ENCODE measurements at regions not wholly inside any gene's neighbourhood (a gene's known extent, or its start where the extent isn't known, plus 50 kb on each side); places are given as distances from the start of the nearest gene placed in this dataset.

DNA sequence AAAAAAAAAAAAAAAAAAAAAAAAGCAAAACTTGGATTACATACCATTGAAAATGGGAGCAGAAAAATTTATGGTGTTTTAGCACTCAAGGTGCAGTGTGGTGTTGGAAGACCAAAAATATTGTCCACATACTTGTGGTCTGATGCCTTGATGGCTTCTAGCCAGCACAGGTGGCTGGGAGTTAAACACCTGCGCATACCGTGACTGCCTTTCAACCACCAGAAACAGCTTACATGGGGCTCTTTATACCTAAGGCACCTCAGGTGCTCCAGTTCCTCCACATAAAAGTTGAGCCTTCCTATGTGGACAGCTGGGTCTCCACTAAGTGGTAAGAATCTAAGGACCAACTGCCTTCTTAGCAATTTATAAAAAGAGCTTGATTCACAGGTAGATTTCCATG, 802.6 kb upstream of the CELF4 start:
- Histone ChIP-seq H3K4me1 (ENCODE audit: insufficient read depth, low read length) (no peaks in the 10 kb centered on the region), H3K9me3 (ENCODE audit: low read length) (no peaks in the 10 kb centered on the region), H3K79me2 (ENCODE audit: low read length) (no peaks in the 10 kb centered on the region), H3K4me2 (ENCODE audit: low read length) (no peak overlapping the region), H4K20me1 (ENCODE audit: low read length) (no peaks in the 10 kb centered on the region), H3K36me3 (ENCODE audit: low read depth, low read length) (no peaks in the 10 kb centered on the region), H3K4me3 (ENCODE audit: low read length) (no peak overlapping the region), H3F3A (ENCODE audit: low read length, unreplicated experiment) (no peaks in the 10 kb centered on the region), H2AFZ (ENCODE audit: low read length) (no peak overlapping the region), H3K27me3 (ENCODE audit: low read length) (no peaks in the 10 kb centered on the region), H3K27ac (ENCODE audit: low read length) (no peak overlapping the region), H3K9ac (ENCODE audit: low read length) (no peak overlapping the region), H3K9me2 (replicated peaks; ENCODE audit: low read length) (no peaks in the 10 kb centered on the region)
- DNase-seq, result no peak
- CTCF ChIA-PET, result no interaction called here
- intact Hi-C loops (cut with micrococcal nuclease), result no loop called here
- BruUV-seq (replicated peaks), result no TSS peak
- POLR2A ChIA-PET (ENCODE audit: unreplicated experiment), result no interaction called here
- ATAC-seq, result no peak
- TF ChIP-seq EZH2 (IDR thresholded peaks at IDR 0.05; ENCODE audit: low read length, unreplicated experiment) (no peak), EZH2phosphoT487 (IDR thresholded peaks at IDR 0.05; ENCODE audit: borderline replicate concordance, low read length) (no peak)
- TF ChIP-seq, protein P1, sequence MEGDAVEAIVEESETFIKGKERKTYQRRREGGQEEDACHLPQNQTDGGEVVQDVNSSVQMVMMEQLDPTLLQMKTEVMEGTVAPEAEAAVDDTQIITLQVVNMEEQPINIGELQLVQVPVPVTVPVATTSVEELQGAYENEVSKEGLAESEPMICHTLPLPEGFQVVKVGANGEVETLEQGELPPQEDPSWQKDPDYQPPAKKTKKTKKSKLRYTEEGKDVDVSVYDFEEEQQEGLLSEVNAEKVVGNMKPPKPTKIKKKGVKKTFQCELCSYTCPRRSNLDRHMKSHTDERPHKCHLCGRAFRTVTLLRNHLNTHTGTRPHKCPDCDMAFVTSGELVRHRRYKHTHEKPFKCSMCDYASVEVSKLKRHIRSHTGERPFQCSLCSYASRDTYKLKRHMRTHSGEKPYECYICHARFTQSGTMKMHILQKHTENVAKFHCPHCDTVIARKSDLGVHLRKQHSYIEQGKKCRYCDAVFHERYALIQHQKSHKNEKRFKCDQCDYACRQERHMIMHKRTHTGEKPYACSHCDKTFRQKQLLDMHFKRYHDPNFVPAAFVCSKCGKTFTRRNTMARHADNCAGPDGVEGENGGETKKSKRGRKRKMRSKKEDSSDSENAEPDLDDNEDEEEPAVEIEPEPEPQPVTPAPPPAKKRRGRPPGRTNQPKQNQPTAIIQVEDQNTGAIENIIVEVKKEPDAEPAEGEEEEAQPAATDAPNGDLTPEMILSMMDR (conservative IDR thresholded peaks at IDR 0.05; ENCODE audit: low read depth, low read length), result no peak

GRCh38 chr18:38367473-38367872, 801.9 kb upstream of the CELF4 start:
- TF ChIP-seq, protein P1 (conservative IDR thresholded peaks at IDR 0.05; ENCODE audit: low read depth, low read length), result no peak
- TF ChIP-seq EZH2 (IDR thresholded peaks at IDR 0.05; ENCODE audit: low read length, unreplicated experiment) (no peak), EZH2phosphoT487 (IDR thresholded peaks at IDR 0.05; ENCODE audit: borderline replicate concordance, low read length) (no peak)
- Histone ChIP-seq H3K9me2 (replicated peaks; ENCODE audit: low read length) (no peaks in the 10 kb centered on the region), H3K9me3 (ENCODE audit: low read length) (no peaks in the 10 kb centered on the region), H3K9ac (ENCODE audit: low read length) (no peak overlapping the region), H4K20me1 (ENCODE audit: low read length) (no peaks in the 10 kb centered on the region), H3K27ac (ENCODE audit: low read length) (no peak overlapping the region), H3F3A (ENCODE audit: low read length, unreplicated experiment) (no peaks in the 10 kb centered on the region), H3K4me2 (ENCODE audit: low read length) (no peak overlapping the region), H2AFZ (ENCODE audit: low read length) (no peak overlapping the region), H3K4me1 (ENCODE audit: insufficient read depth, low read length) (no peaks in the 10 kb centered on the region), H3K4me3 (ENCODE audit: low read length) (no peak overlapping the region), H3K79me2 (ENCODE audit: low read length) (no peaks in the 10 kb centered on the region), H3K36me3 (ENCODE audit: low read depth, low read length) (no peaks in the 10 kb centered on the region), H3K27me3 (ENCODE audit: low read length) (no peaks in the 10 kb centered on the region)
- ATAC-seq (no peak), DNase-seq (no peak)
- ChIA-PET CTCF (no interaction called here), POLR2A (ENCODE audit: unreplicated experiment) (no interaction called here)
- BruUV-seq (replicated peaks), result no TSS peak
- intact Hi-C loops (cut with micrococcal nuclease), result no loop called here

DNA sequence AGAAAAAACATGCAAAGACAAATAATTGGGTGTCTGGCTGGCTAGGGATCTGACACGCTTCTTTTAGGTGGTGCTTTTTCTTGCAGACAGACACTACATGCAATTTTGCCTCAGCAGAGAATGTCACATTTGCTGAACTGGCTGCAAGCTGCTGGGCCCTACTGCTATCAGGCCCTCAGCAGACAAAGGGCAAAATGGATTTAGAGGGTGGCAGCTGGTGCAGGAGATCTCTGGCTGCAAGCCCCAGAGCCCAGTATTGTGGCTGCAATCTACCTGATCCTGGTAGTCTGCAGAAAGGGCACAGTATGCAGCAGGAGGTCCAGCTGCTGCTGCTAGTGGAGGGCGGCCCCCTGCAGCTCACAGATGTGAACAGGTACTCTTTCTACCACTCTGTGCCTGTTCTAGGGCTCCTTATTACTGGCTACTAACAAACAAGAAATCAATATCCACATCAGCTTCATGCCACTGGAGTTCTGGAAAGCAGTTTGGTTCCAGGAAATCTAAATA, 796.7 kb upstream of the CELF4 start:
- H4K20me1 ChIP-seq (ENCODE audit: low read length), result no peaks in the 10 kb centered on the region
- H3K79me2 ChIP-seq (ENCODE audit: low read length), result no peaks in the 10 kb centered on the region
- no peak overlapping the region for H3K4me2 ChIP-seq (ENCODE audit: low read length)
- H3K9me2 ChIP-seq (replicated peaks; ENCODE audit: low read length), result no peaks in the 10 kb centered on the region
- no peaks in the 10 kb centered on the region for H3K36me3 ChIP-seq (ENCODE audit: low read depth, low read length)
- H3K27me3 ChIP-seq (ENCODE audit: low read length), result no peaks in the 10 kb centered on the region
- no peak overlapping the region for H2AFZ ChIP-seq (ENCODE audit: low read length)
- no peaks in the 10 kb centered on the region for H3K4me1 ChIP-seq (ENCODE audit: insufficient read depth, low read length)
- no peak overlapping the region for H3K9ac ChIP-seq (ENCODE audit: low read length)
- BruUV-seq (replicated peaks), result no TSS peak
- intact Hi-C loops (cut with micrococcal nuclease), result no loop called here
- no peak overlapping the region for H3K4me3 ChIP-seq (ENCODE audit: low read length)
- CTCF ChIA-PET, result no interaction called here
- POLR2A ChIA-PET (ENCODE audit: unreplicated experiment), result no interaction called here
- H3K27ac ChIP-seq (ENCODE audit: low read length), result no peak overlapping the region
- no peaks in the 10 kb centered on the region for H3F3A ChIP-seq (ENCODE audit: low read length, unreplicated experiment)
- DNase-seq, result no peak
- no peaks in the 10 kb centered on the region for H3K9me3 ChIP-seq (ENCODE audit: low read length)
- ATAC-seq, result no peak
- TF ChIP-seq, protein P1 (conservative IDR thresholded peaks at IDR 0.05; ENCODE audit: low read depth, low read length), result no peak
- TF ChIP-seq EZH2phosphoT487 (IDR thresholded peaks at IDR 0.05; ENCODE audit: borderline replicate concordance, low read length), result no peak
- TF ChIP-seq EZH2 (IDR thresholded peaks at IDR 0.05; ENCODE audit: low read length, unreplicated experiment), result no peak
